ENCODE measurements at regions not wholly inside any gene's neighbourhood (a gene's known extent, or its start where the extent isn't known, plus 50 kb on each side); places are given as distances from the start of the nearest gene placed in this dataset.

- Histone ChIP-seq H3K4me1 (no peaks in the 10 kb centered on the region), H3K4me3 (no peak overlapping the region), H3K27me3 (no peaks in the 10 kb centered on the region), H3K36me3 (no peaks in the 10 kb centered on the region), H3K27ac (no peak overlapping the region), H3K9me3 (no peaks in the 10 kb centered on the region)
- DNase-seq = no peak
- intact Hi-C loops (cut with DNase I) = no loop called here
- WGBS, 2 donors = 54 to 79% methylated on average over 1 of the region's 1 CpG
- TF ChIP-seq POLR2AphosphoS5 (IDR thresholded peaks at IDR 0.05) = no peak
- no peak for TF ChIP-seq POLR2A (IDR thresholded peaks at IDR 0.05)
- TF ChIP-seq EP300 (IDR thresholded peaks at IDR 0.05) = no peak
Measured at GRCh38 chr10:57880446-57881227, 387.1 kb downstream of the IPMK start.

GRCh38 chr10:57874810-57875209, 392.9 kb downstream of the IPMK start:
- Histone ChIP-seq H3K4me1 (no peaks in the 10 kb centered on the region), H3K4me3 (no peak overlapping the region), H3K27ac (no peak overlapping the region), H3K9me3 (no peaks in the 10 kb centered on the region), H3K27me3 (no peaks in the 10 kb centered on the region), H3K36me3 (no peaks in the 10 kb centered on the region)
- no peak for TF ChIP-seq POLR2A (IDR thresholded peaks at IDR 0.05)
- no peak for TF ChIP-seq POLR2AphosphoS5 (IDR thresholded peaks at IDR 0.05)
- TF ChIP-seq CTCF (IDR thresholded peaks at IDR 0.05) = no peak
- no peak for TF ChIP-seq EP300 (IDR thresholded peaks at IDR 0.05)
- WGBS, 2 donors = 94% methylated on average over 4 of the region's 4 CpGs
- intact Hi-C loops (cut with DNase I) = no loop called here
- no peak for DNase-seq

- intact Hi-C loops (cut with DNase I) = no loop called here
Measured at GRCh38 chr10:57867241-57867640, 400.5 kb downstream of the IPMK start.

GRCh38 chr10:57864765-57865680, 402.7 kb downstream of the IPMK start:
- WGBS, 2 donors = 8 to 33% methylated on average over 2 of the region's 2 CpGs
- Histone ChIP-seq H3K36me3 (no peaks in the 10 kb centered on the region), H3K4me3 (no peak overlapping the region), H3K27me3 (no peaks in the 10 kb centered on the region), H3K9me3 (no peaks in the 10 kb centered on the region), H3K27ac (no peak overlapping the region), H3K4me1 (no peaks in the 10 kb centered on the region)
- intact Hi-C loops (cut with DNase I) = no loop called here
- no peak for TF ChIP-seq EP300 (IDR thresholded peaks at IDR 0.05)
- TF ChIP-seq CTCF (IDR thresholded peaks at IDR 0.05) = no peak
- no peak for TF ChIP-seq POLR2AphosphoS5 (IDR thresholded peaks at IDR 0.05)
- no peak for TF ChIP-seq POLR2A (IDR thresholded peaks at IDR 0.05)
- DNase-seq = no peak

More at GRCh38 chr10:57867241-57867640, 400.5 kb downstream of the IPMK start:
- 71 to 75% methylated on average over 1 of the region's 1 CpG for WGBS, 2 donors
- H3K27me3 ChIP-seq = no peaks in the 10 kb centered on the region
- H3K4me3 ChIP-seq = no peak overlapping the region
- H3K27ac ChIP-seq = no peak overlapping the region
- DNase-seq = no peak
- no peaks in the 10 kb centered on the region for H3K9me3 ChIP-seq
- no peak for TF ChIP-seq POLR2A (IDR thresholded peaks at IDR 0.05)
- TF ChIP-seq POLR2AphosphoS5 (IDR thresholded peaks at IDR 0.05) = no peak
- no peak for TF ChIP-seq EP300 (IDR thresholded peaks at IDR 0.05)
- TF ChIP-seq CTCF (IDR thresholded peaks at IDR 0.05) = no peak
- no peaks in the 10 kb centered on the region for H3K4me1 ChIP-seq
- H3K36me3 ChIP-seq = no peaks in the 10 kb centered on the region

Data from sigmoid colon (tissue), 6 donors.